ENCODE measurements at regions not wholly inside any gene's neighbourhood (a gene's known extent, or its start where the extent isn't known, plus 50 kb on each side); places are given as distances from the start of the nearest gene placed in this dataset.
"Not testable (repeated sequence)": the region's sequence is repeated elsewhere in the genome, so short reads cannot be mapped to it uniquely, and the experiment has no call there.

- no peak overlapping the region for H3K4me3 ChIP-seq (ENCODE audit: low read depth, low read length)
- no peaks in the 10 kb centered on the region for H3K27me3 ChIP-seq (ENCODE audit: control insufficient read depth, insufficient read depth, low read length)
- TF ChIP-seq, protein P1, sequence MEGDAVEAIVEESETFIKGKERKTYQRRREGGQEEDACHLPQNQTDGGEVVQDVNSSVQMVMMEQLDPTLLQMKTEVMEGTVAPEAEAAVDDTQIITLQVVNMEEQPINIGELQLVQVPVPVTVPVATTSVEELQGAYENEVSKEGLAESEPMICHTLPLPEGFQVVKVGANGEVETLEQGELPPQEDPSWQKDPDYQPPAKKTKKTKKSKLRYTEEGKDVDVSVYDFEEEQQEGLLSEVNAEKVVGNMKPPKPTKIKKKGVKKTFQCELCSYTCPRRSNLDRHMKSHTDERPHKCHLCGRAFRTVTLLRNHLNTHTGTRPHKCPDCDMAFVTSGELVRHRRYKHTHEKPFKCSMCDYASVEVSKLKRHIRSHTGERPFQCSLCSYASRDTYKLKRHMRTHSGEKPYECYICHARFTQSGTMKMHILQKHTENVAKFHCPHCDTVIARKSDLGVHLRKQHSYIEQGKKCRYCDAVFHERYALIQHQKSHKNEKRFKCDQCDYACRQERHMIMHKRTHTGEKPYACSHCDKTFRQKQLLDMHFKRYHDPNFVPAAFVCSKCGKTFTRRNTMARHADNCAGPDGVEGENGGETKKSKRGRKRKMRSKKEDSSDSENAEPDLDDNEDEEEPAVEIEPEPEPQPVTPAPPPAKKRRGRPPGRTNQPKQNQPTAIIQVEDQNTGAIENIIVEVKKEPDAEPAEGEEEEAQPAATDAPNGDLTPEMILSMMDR (IDR thresholded peaks at IDR 0.05; ENCODE audit: insufficient read depth, low read length, poor library complexity, severe bottlenecking), result no peak
- DNase-seq (ENCODE audit: low read depth), result no peak
- H3K36me3 ChIP-seq (ENCODE audit: control insufficient read depth, insufficient read depth, low read length), result no peaks in the 10 kb centered on the region
These were observed 84.8 kb upstream of the PLEKHG1 start for GRCh38 chr6:150514806-150515380.

GRCh38 chr6:150516199-150516598, 83.5 kb upstream of the PLEKHG1 start:
- no peaks in the 10 kb centered on the region for H3K36me3 ChIP-seq (ENCODE audit: control insufficient read depth, insufficient read depth, low read length)
- TF ChIP-seq, protein P1 (IDR thresholded peaks at IDR 0.05; ENCODE audit: insufficient read depth, low read length, poor library complexity, severe bottlenecking), result no peak
- H3K4me3 ChIP-seq (ENCODE audit: low read depth, low read length), result no peak overlapping the region
- H3K27me3 ChIP-seq (ENCODE audit: control insufficient read depth, insufficient read depth, low read length), result no peaks in the 10 kb centered on the region
- DNase-seq (ENCODE audit: low read depth), result no peak

GRCh38 chr6:150517175-150517574, 82.5 kb upstream of the PLEKHG1 start:
- no peaks in the 10 kb centered on the region for H3K36me3 ChIP-seq (ENCODE audit: control insufficient read depth, insufficient read depth, low read length)
- H3K27me3 ChIP-seq (ENCODE audit: control insufficient read depth, insufficient read depth, low read length), result no peaks in the 10 kb centered on the region
- DNase-seq (ENCODE audit: low read depth), result no peak
- no peak overlapping the region for H3K4me3 ChIP-seq (ENCODE audit: low read depth, low read length)
- TF ChIP-seq, protein P1 (IDR thresholded peaks at IDR 0.05; ENCODE audit: insufficient read depth, low read length, poor library complexity, severe bottlenecking), result no peak

DNA sequence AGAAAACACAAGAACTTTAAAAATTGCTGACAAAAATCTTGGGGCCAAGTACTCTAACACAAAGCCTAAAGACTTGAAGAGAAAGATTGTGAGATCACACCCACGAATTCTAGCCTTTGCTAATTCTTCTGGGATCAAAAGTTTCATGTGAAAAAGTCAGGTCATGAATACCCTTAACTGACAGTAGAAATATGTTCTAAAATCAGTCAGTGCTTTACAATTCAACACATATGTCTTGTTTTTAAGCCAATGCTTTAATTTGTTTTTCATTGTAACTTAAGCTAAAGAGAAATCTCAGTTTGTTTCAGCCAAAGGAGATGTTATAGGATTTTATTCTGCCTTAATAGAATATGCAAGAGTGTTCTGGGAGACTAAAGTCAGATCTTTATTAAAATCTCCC, 78.2 kb upstream of the PLEKHG1 start:
- DNase-seq (ENCODE audit: low read depth), result no peak
- TF ChIP-seq, protein P1 (IDR thresholded peaks at IDR 0.05; ENCODE audit: insufficient read depth, low read length, poor library complexity, severe bottlenecking), result no peak
- H3K4me3 ChIP-seq (ENCODE audit: low read depth, low read length), result no peak overlapping the region
- H3K36me3 ChIP-seq (ENCODE audit: control insufficient read depth, insufficient read depth, low read length), result no peaks in the 10 kb centered on the region
- H3K27me3 ChIP-seq (ENCODE audit: control insufficient read depth, insufficient read depth, low read length), result no peaks in the 10 kb centered on the region

GRCh38 chr6:150523216-150523615, 76.5 kb upstream of the PLEKHG1 start:
- DNase-seq (ENCODE audit: low read depth); H3K27me3 ChIP-seq (ENCODE audit: control insufficient read depth, insufficient read depth, low read length); H3K4me3 ChIP-seq (ENCODE audit: low read depth, low read length): not testable (repeated sequence)

GRCh38 chr6:150525300-150525699, 74.4 kb upstream of the PLEKHG1 start:
- Histone ChIP-seq H3K36me3 (ENCODE audit: control insufficient read depth, insufficient read depth, low read length) (no peaks in the 10 kb centered on the region), H3K4me3 (ENCODE audit: low read depth, low read length) (no peak overlapping the region), H3K27me3 (ENCODE audit: control insufficient read depth, insufficient read depth, low read length) (no peaks in the 10 kb centered on the region)
- TF ChIP-seq, protein P1 (IDR thresholded peaks at IDR 0.05; ENCODE audit: insufficient read depth, low read length, poor library complexity, severe bottlenecking), result no peak
- DNase-seq (ENCODE audit: low read depth), result no peak

More at GRCh38 chr6:150523216-150523615, 76.5 kb upstream of the PLEKHG1 start:
- H3K36me3 ChIP-seq (ENCODE audit: control insufficient read depth, insufficient read depth, low read length), result not testable (repeated sequence)
